ENCODE measurements at regions not wholly inside any gene's neighbourhood (a gene's known extent, or its start where the extent isn't known, plus 50 kb on each side); places are given as distances from the start of the nearest gene placed in this dataset.

DNA sequence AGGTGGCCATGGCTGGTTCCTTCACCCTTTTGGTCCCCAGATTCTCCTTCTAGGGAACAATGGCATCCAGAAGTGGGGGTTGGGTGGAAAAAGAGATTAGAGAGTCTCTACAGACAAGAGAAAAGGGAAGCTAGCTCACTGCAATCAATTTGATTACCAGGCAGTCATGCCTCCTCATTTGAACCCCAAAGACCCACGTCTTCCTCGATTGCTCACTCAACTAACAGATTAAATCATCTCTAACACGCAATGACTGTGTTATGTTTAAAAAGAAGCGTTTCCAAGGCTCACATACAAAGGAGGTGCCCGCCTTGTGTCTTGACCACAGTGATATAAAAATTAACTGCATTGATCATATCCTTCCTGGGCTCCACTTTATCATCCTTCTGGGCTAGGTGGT, 57.6 kb downstream of the BHLHE40 start:
- Histone ChIP-seq H3K27ac (ENCODE audit: low read depth, low read length) (no peak overlapping the region), H3F3A (ENCODE audit: control insufficient read depth, insufficient read depth) (no peaks in the 10 kb centered on the region), H3K9me2 (replicated peaks; ENCODE audit: control insufficient read depth, low read length) (no peaks in the 10 kb centered on the region), H3K9me3 (ENCODE audit: control insufficient read depth, insufficient read depth, low read length) (no peaks in the 10 kb centered on the region), H3K4me1 (ENCODE audit: control insufficient read depth, low read length) (no peaks in the 10 kb centered on the region), H3K36me3 (ENCODE audit: control insufficient read depth, low read length) (no peaks in the 10 kb centered on the region), H3K79me2 (ENCODE audit: control insufficient read depth, low read length) (no peaks in the 10 kb centered on the region), H3K27me3 (ENCODE audit: control insufficient read depth, low read length) (no peaks in the 10 kb centered on the region), H3K4me3 (ENCODE audit: low read length) (no peak overlapping the region), H3K4me2 (ENCODE audit: low read length) (no peak overlapping the region), H4K20me1 (ENCODE audit: control insufficient read depth, insufficient read depth, low read depth, low read length) (no peaks in the 10 kb centered on the region)
- no peak for TF ChIP-seq EZH2phosphoT487 (IDR thresholded peaks at IDR 0.05; ENCODE audit: borderline replicate concordance, low read length)

DNA sequence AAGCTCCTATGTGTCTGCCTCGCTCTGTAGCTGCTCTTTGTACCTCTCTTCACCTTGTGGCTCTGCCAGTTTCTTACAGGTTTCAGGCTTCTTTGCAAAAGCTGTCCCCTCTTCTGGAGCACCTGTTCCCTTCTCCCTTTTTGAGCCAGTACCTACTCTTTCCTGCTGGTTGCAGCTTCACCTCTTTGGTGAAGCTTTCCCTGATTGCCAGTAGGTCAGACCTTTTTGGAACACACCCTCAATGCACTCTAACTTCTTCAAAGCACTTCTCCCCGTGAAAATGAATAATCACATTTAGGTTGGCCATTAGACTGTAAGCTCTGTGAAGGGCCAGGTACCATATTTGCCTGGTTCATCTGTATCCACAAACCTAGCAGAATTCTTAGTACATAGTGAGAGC, 60.3 kb downstream of the BHLHE40 start:
- Histone ChIP-seq H3K79me2 (ENCODE audit: control insufficient read depth, low read length) (no peaks in the 10 kb centered on the region), H3K27me3 (ENCODE audit: control insufficient read depth, low read length) (no peaks in the 10 kb centered on the region), H3K4me3 (ENCODE audit: low read length) (no peak overlapping the region), H4K20me1 (ENCODE audit: control insufficient read depth, insufficient read depth, low read depth, low read length) (no peaks in the 10 kb centered on the region), H3K36me3 (ENCODE audit: control insufficient read depth, low read length) (no peaks in the 10 kb centered on the region), H3F3A (ENCODE audit: control insufficient read depth, insufficient read depth) (no peaks in the 10 kb centered on the region), H3K9me2 (replicated peaks; ENCODE audit: control insufficient read depth, low read length) (no peaks in the 10 kb centered on the region), H3K27ac (ENCODE audit: low read depth, low read length) (no peak overlapping the region), H3K9me3 (ENCODE audit: control insufficient read depth, insufficient read depth, low read length) (no peaks in the 10 kb centered on the region), H3K4me2 (ENCODE audit: low read length) (no peak overlapping the region), H3K4me1 (ENCODE audit: control insufficient read depth, low read length) (no peaks in the 10 kb centered on the region)
- TF ChIP-seq CTCF (IDR thresholded peaks at IDR 0.05; ENCODE audit: low read depth, low read length, poor library complexity, severe bottlenecking) (no peak), EZH2phosphoT487 (IDR thresholded peaks at IDR 0.05; ENCODE audit: borderline replicate concordance, low read length) (no peak)

DNA sequence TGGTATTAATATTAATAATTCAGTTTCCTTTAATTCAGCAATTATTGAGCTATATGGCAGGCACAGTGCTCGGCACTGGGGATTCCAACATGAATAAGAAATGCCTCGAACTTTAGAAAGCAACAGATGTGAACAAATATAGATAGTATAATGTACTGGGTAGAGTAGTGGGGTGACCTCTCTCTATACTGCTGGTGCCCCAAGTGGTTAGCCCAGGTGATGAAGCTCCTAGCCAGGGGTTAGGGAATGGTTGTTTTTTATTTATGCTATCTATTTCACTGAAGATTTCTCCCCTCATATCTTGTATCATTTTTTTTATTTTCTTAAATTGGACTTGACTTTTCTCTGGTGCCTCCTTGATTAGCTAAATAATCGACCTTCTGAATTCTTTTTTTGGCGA, 62.1 kb downstream of the BHLHE40 start:
- Histone ChIP-seq H3K9me2 (replicated peaks; ENCODE audit: control insufficient read depth, low read length) (no peaks in the 10 kb centered on the region), H3K79me2 (ENCODE audit: control insufficient read depth, low read length) (no peaks in the 10 kb centered on the region), H3K36me3 (ENCODE audit: control insufficient read depth, low read length) (no peaks in the 10 kb centered on the region), H3F3A (ENCODE audit: control insufficient read depth, insufficient read depth) (no peaks in the 10 kb centered on the region), H3K4me1 (ENCODE audit: control insufficient read depth, low read length) (no peaks in the 10 kb centered on the region), H3K27me3 (ENCODE audit: control insufficient read depth, low read length) (no peaks in the 10 kb centered on the region), H4K20me1 (ENCODE audit: control insufficient read depth, insufficient read depth, low read depth, low read length) (no peaks in the 10 kb centered on the region), H3K27ac (ENCODE audit: low read depth, low read length) (no peak overlapping the region), H3K4me3 (ENCODE audit: low read length) (no peak overlapping the region), H3K4me2 (ENCODE audit: low read length) (no peak overlapping the region), H3K9me3 (ENCODE audit: control insufficient read depth, insufficient read depth, low read length) (no peaks in the 10 kb centered on the region)
- TF ChIP-seq CTCF (IDR thresholded peaks at IDR 0.05; ENCODE audit: low read depth, low read length, poor library complexity, severe bottlenecking) (peak; percentile 28), EZH2phosphoT487 (IDR thresholded peaks at IDR 0.05; ENCODE audit: borderline replicate concordance, low read length) (no peak)

- Histone ChIP-seq H3K79me2 (ENCODE audit: control insufficient read depth, low read length) (no peaks in the 10 kb centered on the region), H3K27ac (ENCODE audit: low read depth, low read length) (no peak overlapping the region), H3K36me3 (ENCODE audit: control insufficient read depth, low read length) (no peaks in the 10 kb centered on the region), H3K4me1 (ENCODE audit: control insufficient read depth, low read length) (no peaks in the 10 kb centered on the region), H4K20me1 (ENCODE audit: control insufficient read depth, insufficient read depth, low read depth, low read length) (no peaks in the 10 kb centered on the region), H3K9me2 (replicated peaks; ENCODE audit: control insufficient read depth, low read length) (no peaks in the 10 kb centered on the region), H3K9me3 (ENCODE audit: control insufficient read depth, insufficient read depth, low read length) (no peaks in the 10 kb centered on the region; the same call in 1 of the 2 replicates), H3K4me3 (ENCODE audit: low read length) (no peak overlapping the region), H3K27me3 (ENCODE audit: control insufficient read depth, low read length) (no peaks in the 10 kb centered on the region), H3K4me2 (ENCODE audit: low read length) (no peak overlapping the region), H3F3A (ENCODE audit: control insufficient read depth, insufficient read depth) (no peaks in the 10 kb centered on the region)
- no peak for TF ChIP-seq CTCF (IDR thresholded peaks at IDR 0.05; ENCODE audit: low read depth, low read length, poor library complexity, severe bottlenecking)
- TF ChIP-seq EZH2phosphoT487 (IDR thresholded peaks at IDR 0.05; ENCODE audit: borderline replicate concordance, low read length): no peak
Measured at GRCh38 chr3:5045961-5046360, 66.7 kb downstream of the BHLHE40 start.

All from DOHH2 (cell line).